HepG2 (cell line): ENCODE measurements at regions not wholly inside any gene's neighbourhood (a gene's known extent, or its start where the extent isn't known, plus 50 kb on each side); places are given as distances from the start of the nearest gene placed in this dataset.

ENCODE experiments used
- PATZ1 ChIP-seq: sonication (generic); formaldehyde crosslinking; IDR thresholded peaks from 2 replicates; pipeline ENCODE4 v1.4.0; 2020; ENCODE audit warnings: missing genetic modification reagents
- RFX5 ChIP-seq: IDR thresholded peaks from 2 replicates; pipeline ENCODE4 v1.6.1; 2011; ENCODE audit warnings: low read depth, low read length, improper control_type of control experiment
- USF2 ChIP-seq, 2 experiments: sonication (generic) in 1 of 2; formaldehyde crosslinking in 1 of 2; IDR thresholded peaks; 2 replicates each; pipeline versions ENCODE4 v1.5.1 to v1.6.1; 2011 to 2020; ENCODE audit warnings: borderline replicate concordance in 1 of 2, low read depth in 1 of 2, low read length in 1 of 2, mild to moderate bottlenecking in 1 of 2, missing genetic modification reagents in 1 of 2, moderate library complexity in 1 of 2
- ZNF24 ChIP-seq: fragments of 450-650 bp; IDR thresholded peaks from 2 replicates; pipeline ENCODE4 v1.6.1; 2017; ENCODE audit warnings: antibody characterized with exemption, mild to moderate bottlenecking
- ZNF460 ChIP-seq: sonication (generic); formaldehyde crosslinking; IDR thresholded peaks from 2 replicates; pipeline ENCODE4 v1.5.1; 2020; ENCODE audit warnings: missing genetic modification reagents, mild to moderate bottlenecking, borderline replicate concordance
- ZNF513 ChIP-seq: sonication (generic); formaldehyde crosslinking; conservative IDR thresholded peaks from 2 replicates; pipeline ENCODE4 v1.5.0; 2020; ENCODE audit warnings: missing genetic modification reagents
- TF ChIP-seq, protein P1 (sequence below): sonication (generic); formaldehyde crosslinking; IDR thresholded peaks from 2 replicates; pipeline ENCODE4 v1.4.0; 2020; ENCODE audit warnings: low read depth, missing genetic modification reagents
- TF ChIP-seq, protein P2 (sequence below): sonication (generic); formaldehyde crosslinking; IDR thresholded peaks from 2 replicates; pipeline ENCODE4 v1.5.0; 2020; ENCODE audit warnings: mild to moderate bottlenecking, missing genetic modification reagents, moderate library complexity

DNA sequence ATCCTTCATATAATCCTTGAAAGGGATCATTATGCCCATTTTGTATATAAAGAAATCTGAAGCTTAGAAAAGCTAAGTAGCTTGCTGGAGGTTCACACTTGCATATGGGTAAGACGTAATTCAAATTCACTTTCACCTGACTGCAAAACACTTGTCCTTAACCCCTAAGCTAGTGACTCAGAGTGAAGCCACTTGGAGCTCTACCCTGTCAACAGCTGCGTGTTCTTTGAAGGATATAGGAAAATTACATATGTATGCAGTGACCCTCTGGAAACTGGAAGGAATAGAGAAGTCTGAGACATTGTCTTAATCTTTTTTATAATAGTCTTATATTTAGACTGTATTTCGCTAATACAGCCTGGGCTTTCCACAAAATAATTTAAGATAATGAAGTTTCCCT, 80.0 kb upstream of the STK32A start:
- TF ChIP-seq ZNF24 (no peak), ZNF513 (CRISPR knock-in tag) (no peak), USF2 (IDR thresholded peaks at IDR 0.05; ENCODE audit: low read depth, low read length) (no peak), USF2 (CRISPR knock-in tag; IDR thresholded peaks at IDR 0.05; ENCODE audit: borderline replicate concordance) (no peak), ZNF460 (no peak), PATZ1 (CRISPR knock-in tag) (no peak), RFX5 (no peak)
- TF ChIP-seq, protein P1, sequence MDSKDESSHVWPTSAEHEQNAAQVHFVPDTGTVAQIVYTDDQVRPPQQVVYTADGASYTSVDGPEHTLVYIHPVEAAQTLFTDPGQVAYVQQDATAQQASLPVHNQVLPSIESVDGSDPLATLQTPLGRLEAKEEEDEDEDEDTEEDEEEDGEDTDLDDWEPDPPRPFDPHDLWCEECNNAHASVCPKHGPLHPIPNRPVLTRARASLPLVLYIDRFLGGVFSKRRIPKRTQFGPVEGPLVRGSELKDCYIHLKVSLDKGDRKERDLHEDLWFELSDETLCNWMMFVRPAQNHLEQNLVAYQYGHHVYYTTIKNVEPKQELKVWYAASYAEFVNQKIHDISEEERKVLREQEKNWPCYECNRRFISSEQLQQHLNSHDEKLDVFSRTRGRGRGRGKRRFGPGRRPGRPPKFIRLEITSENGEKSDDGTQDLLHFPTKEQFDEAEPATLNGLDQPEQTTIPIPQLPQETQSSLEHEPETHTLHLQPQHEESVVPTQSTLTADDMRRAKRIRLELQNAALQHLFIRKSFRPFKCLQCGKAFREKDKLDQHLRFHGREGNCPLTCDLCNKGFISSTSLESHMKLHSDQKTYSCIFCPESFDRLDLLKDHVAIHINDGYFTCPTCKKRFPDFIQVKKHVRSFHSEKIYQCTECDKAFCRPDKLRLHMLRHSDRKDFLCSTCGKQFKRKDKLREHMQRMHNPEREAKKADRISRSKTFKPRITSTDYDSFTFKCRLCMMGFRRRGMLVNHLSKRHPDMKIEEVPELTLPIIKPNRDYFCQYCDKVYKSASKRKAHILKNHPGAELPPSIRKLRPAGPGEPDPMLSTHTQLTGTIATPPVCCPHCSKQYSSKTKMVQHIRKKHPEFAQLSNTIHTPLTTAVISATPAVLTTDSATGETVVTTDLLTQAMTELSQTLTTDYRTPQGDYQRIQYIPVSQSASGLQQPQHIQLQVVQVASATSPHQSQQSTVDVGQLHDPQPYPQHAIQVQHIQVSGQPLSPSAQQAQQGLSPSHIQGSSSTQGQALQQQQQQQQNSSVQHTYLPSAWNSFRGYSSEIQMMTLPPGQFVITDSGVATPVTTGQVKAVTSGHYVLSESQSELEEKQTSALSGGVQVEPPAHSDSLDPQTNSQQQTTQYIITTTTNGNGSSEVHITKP, result no peak
- TF ChIP-seq, protein P2, sequence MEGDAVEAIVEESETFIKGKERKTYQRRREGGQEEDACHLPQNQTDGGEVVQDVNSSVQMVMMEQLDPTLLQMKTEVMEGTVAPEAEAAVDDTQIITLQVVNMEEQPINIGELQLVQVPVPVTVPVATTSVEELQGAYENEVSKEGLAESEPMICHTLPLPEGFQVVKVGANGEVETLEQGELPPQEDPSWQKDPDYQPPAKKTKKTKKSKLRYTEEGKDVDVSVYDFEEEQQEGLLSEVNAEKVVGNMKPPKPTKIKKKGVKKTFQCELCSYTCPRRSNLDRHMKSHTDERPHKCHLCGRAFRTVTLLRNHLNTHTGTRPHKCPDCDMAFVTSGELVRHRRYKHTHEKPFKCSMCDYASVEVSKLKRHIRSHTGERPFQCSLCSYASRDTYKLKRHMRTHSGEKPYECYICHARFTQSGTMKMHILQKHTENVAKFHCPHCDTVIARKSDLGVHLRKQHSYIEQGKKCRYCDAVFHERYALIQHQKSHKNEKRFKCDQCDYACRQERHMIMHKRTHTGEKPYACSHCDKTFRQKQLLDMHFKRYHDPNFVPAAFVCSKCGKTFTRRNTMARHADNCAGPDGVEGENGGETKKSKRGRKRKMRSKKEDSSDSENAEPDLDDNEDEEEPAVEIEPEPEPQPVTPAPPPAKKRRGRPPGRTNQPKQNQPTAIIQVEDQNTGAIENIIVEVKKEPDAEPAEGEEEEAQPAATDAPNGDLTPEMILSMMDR (CRISPR knock-in tag), result no peak
